Fibroblast of lung (primary cell): ENCODE measurements at regions not wholly inside any gene's neighbourhood (a gene's known extent, or its start where the extent isn't known, plus 50 kb on each side); places are given as distances from the start of the nearest gene placed in this dataset.

Source experiments
- DNase-seq, 2 donors: peaks; one replicate each; pipeline versions ENCODE4 v3.0.0 to v3.0.0-alpha.2; 2010; ENCODE audit warnings: low read depth in 2 of 2
- H2AFZ ChIP-seq: 2 replicates; pipeline ENCODE4 v1.5.1; 2012; ENCODE audit warnings: low read length, control low read depth, inconsistent platforms
- H3K27ac ChIP-seq: 2 replicates; pipeline ENCODE4 v1.5.1; 2011; ENCODE audit warnings: low read length, control low read depth; ENCODE audit not compliant: insufficient read depth
- H3K27me3 ChIP-seq: 2 replicates; pipeline ENCODE4 v1.5.1; 2011; ENCODE audit warnings: mild to moderate bottlenecking, low read length; ENCODE audit not compliant: control insufficient read depth, insufficient read depth
- H3K36me3 ChIP-seq: 2 replicates; pipeline ENCODE4 v1.5.1; 2011; ENCODE audit warnings: low read length; ENCODE audit not compliant: control insufficient read depth, insufficient read depth
- H3K4me1 ChIP-seq: 2 replicates; pipeline ENCODE4 v1.5.1; 2011; ENCODE audit warnings: low read length; ENCODE audit not compliant: control insufficient read depth, insufficient read depth; ENCODE audit errors: extremely low read depth
- H3K4me2 ChIP-seq: 2 replicates; pipeline ENCODE4 v1.5.1; 2011; ENCODE audit warnings: low read length, control low read depth; ENCODE audit not compliant: insufficient read depth; ENCODE audit errors: extremely low read depth
- H3K4me3 ChIP-seq, 4 experiments: fragments of 200-600 bp in 1 of 4; sonication (generic) in 1 of 4; replicated peaks in 1 of 4; 2 replicates each; pipeline ENCODE4 v1.5.1; 2011 to 2016; ENCODE audit warnings: low read length in 4 of 4, low read depth in 3 of 4, mild to moderate bottlenecking in 3 of 4, control low read depth in 2 of 4, inconsistent platforms in 1 of 4, mixed read lengths in 1 of 4; ENCODE audit not compliant: insufficient read depth in 1 of 4; ENCODE audit errors: control extremely low read depth in 1 of 4
- H3K79me2 ChIP-seq: 2 replicates; pipeline ENCODE4 v1.5.1; 2012; ENCODE audit warnings: mild to moderate bottlenecking, low read length, inconsistent platforms; ENCODE audit not compliant: control insufficient read depth, insufficient read depth
- H3K9ac ChIP-seq: 2 replicates; pipeline ENCODE4 v1.5.1; 2011; ENCODE audit warnings: mild to moderate bottlenecking, low read length, control low read depth; ENCODE audit not compliant: insufficient read depth
- H3K9me3 ChIP-seq: 2 replicates; pipeline ENCODE4 v1.5.1; 2012; ENCODE audit warnings: low read depth, low read length; ENCODE audit not compliant: control insufficient read depth, insufficient read depth
- H4K20me1 ChIP-seq: 2 replicates; pipeline ENCODE4 v1.5.1; 2011; ENCODE audit warnings: low read length; ENCODE audit not compliant: control insufficient read depth, insufficient read depth; ENCODE audit errors: extremely low read depth
- CTCF ChIP-seq, 2 donors: IDR thresholded peaks in 1 of 2; conservative IDR thresholded peaks in 1 of 2; 1 replicate in 1 of 2; 2 replicates in 1 of 2; pipeline ENCODE4 v1.5.1; 2011 to 2012; ENCODE audit warnings: low read length in 2 of 2, control low read depth in 1 of 2, inconsistent platforms in 1 of 2, low read depth in 1 of 2, mild to moderate bottlenecking in 1 of 2
- EZH2 ChIP-seq: IDR thresholded peaks from 2 replicates; pipeline ENCODE4 v1.5.1; 2012; ENCODE audit warnings: low read length, control low read depth, mild to moderate bottlenecking; ENCODE audit errors: missing control alignments

GRCh38 chr14:26729851-26730250 lies 132.0 kb upstream of the NOVA1 start:
- H3K4me2 ChIP-seq: no peak overlapping the region
- no peaks in the 10 kb centered on the region for H3K27me3 ChIP-seq
- H3K79me2 ChIP-seq: no peaks in the 10 kb centered on the region
- H3K4me3 ChIP-seq: no peak overlapping the region
- H2AFZ ChIP-seq: no peak overlapping the region
- no peak for TF ChIP-seq CTCF (conservative IDR thresholded peaks at IDR 0.05 in 1 of 2, IDR thresholded peaks at IDR 0.05 in 1 of 2; ENCODE audit: low read depth in 1 of 2, low read length in 2 of 2)
- no peak for TF ChIP-seq EZH2
- no peak overlapping the region for H3K9ac ChIP-seq
- H4K20me1 ChIP-seq: no peaks in the 10 kb centered on the region
- DNase-seq: peak in 1 of 2 donors; percentile 81
- no peaks in the 10 kb centered on the region for H3K36me3 ChIP-seq
- no peak overlapping the region for H3K27ac ChIP-seq
- no peaks in the 10 kb centered on the region for H3K4me1 ChIP-seq
- no peaks in the 10 kb centered on the region for H3K9me3 ChIP-seq

GRCh38 chr14:26730929-26731618 lies 133.2 kb upstream of the NOVA1 start:
- H3K27ac ChIP-seq: no peak overlapping the region
- H3K4me1 ChIP-seq: no peaks in the 10 kb centered on the region
- no peak overlapping the region for H3K9ac ChIP-seq
- H3K79me2 ChIP-seq: no peaks in the 10 kb centered on the region
- no peak overlapping the region for H3K4me3 ChIP-seq
- DNase-seq: peak; percentile 5 to 34
- no peaks in the 10 kb centered on the region for H3K36me3 ChIP-seq
- no peak overlapping the region for H2AFZ ChIP-seq
- H3K9me3 ChIP-seq: no peaks in the 10 kb centered on the region
- TF ChIP-seq EZH2: no peak
- TF ChIP-seq CTCF (conservative IDR thresholded peaks at IDR 0.05 in 1 of 2, IDR thresholded peaks at IDR 0.05 in 1 of 2; ENCODE audit: low read depth in 1 of 2, low read length in 2 of 2): peak; percentile 44 to 58
- no peaks in the 10 kb centered on the region for H3K27me3 ChIP-seq
- no peaks in the 10 kb centered on the region for H4K20me1 ChIP-seq
- H3K4me2 ChIP-seq: no peak overlapping the region

GRCh38 chr14:26735811-26736210 lies 138.0 kb upstream of the NOVA1 start:
- Histone ChIP-seq H3K4me1 (no peaks in the 10 kb centered on the region), H4K20me1 (no peaks in the 10 kb centered on the region), H3K36me3 (no peaks in the 10 kb centered on the region), H3K79me2 (no peaks in the 10 kb centered on the region), H3K4me2 (no peak overlapping the region), H3K27ac (no peak overlapping the region), H3K4me3 (no peak overlapping the region), H3K27me3 (no peaks in the 10 kb centered on the region), H3K9ac (no peak overlapping the region), H2AFZ (no peak overlapping the region), H3K9me3 (no peaks in the 10 kb centered on the region)
- TF ChIP-seq CTCF (conservative IDR thresholded peaks at IDR 0.05 in 1 of 2, IDR thresholded peaks at IDR 0.05 in 1 of 2; ENCODE audit: low read depth in 1 of 2, low read length in 2 of 2) (no peak), EZH2 (no peak)
- no peak for DNase-seq
